ENCODE measurements at regions not wholly inside any gene's neighbourhood (a gene's known extent, or its start where the extent isn't known, plus 50 kb on each side); places are given as distances from the start of the nearest gene placed in this dataset.

DNA sequence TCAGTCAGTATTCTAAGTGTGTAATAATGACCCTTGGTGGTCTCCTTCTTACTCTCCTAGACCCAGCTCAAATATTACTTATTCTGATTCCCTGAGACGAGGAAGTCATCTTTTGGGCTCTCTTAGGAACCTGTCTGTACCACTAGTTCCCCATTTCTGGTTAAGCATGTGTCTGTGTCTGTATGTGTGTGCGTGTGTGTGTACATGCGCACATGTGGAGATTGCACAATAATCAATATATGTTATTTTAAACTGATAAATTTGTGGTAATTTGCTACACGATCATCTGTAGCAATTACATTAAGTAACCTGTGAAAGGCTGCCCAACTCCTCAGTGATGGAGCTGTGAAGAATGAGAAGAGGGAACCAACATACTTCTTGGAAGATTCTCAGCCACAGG, 132.2 kb downstream of the ASCL4 start:
- Mint-ChIP-seq H3K27ac (ENCODE audit: unreplicated experiment) (no peak overlapping the region), H3K36me3 (ENCODE audit: low read depth) (no peaks in the 10 kb centered on the region), H3K9me3 (ENCODE audit: low read depth) (no peaks in the 10 kb centered on the region), H3K4me3 (ENCODE audit: unreplicated experiment) (no peak overlapping the region), H3K27me3 (ENCODE audit: low read depth) (peaks cover 45% of the 10 kb centered on the region), H3K4me1 (ENCODE audit: low read depth) (peaks cover 8% of the 10 kb centered on the region)
- DNase-seq (ENCODE audit: low spot score), result no peak
- TF ChIP-seq, protein P1, sequence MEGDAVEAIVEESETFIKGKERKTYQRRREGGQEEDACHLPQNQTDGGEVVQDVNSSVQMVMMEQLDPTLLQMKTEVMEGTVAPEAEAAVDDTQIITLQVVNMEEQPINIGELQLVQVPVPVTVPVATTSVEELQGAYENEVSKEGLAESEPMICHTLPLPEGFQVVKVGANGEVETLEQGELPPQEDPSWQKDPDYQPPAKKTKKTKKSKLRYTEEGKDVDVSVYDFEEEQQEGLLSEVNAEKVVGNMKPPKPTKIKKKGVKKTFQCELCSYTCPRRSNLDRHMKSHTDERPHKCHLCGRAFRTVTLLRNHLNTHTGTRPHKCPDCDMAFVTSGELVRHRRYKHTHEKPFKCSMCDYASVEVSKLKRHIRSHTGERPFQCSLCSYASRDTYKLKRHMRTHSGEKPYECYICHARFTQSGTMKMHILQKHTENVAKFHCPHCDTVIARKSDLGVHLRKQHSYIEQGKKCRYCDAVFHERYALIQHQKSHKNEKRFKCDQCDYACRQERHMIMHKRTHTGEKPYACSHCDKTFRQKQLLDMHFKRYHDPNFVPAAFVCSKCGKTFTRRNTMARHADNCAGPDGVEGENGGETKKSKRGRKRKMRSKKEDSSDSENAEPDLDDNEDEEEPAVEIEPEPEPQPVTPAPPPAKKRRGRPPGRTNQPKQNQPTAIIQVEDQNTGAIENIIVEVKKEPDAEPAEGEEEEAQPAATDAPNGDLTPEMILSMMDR (IDR thresholded peaks at IDR 0.05), result no peak

DNA sequence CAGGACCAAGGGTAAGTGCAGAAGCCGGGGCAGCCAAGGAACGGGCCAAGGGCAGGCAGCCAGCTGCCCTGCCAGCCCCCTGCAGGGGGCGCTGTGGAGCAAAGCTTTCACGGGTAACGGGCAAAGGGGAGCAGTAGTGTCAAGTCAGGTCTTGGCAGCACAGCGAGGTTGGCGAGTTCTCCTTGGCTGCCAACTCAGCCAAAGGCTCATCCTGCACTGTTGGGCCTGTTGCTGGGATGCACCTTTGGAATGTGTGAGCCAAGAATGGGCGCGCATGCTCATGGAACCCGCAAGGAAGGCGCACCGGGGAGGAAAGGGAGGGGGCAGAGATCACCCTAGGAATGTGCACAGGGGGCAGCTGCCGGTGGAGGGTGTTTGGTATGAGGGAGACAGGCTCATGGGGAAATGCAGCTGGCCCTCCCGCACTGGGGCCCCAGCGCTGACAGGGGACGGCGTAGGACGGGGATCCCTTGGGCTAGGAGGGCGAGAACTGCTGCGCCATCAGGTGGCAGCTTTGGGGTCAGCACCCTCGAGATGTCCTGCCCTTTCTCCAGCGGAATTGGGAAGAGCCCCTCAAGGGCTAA, 138.0 kb downstream of the ASCL4 start:
- Mint-ChIP-seq H3K4me1 (ENCODE audit: low read depth) (peaks cover 3% of the 10 kb centered on the region), H3K27me3 (ENCODE audit: low read depth) (peaks cover 40% of the 10 kb centered on the region), H3K36me3 (ENCODE audit: low read depth) (no peaks in the 10 kb centered on the region), H3K9me3 (ENCODE audit: low read depth) (no peaks in the 10 kb centered on the region), H3K4me3 (ENCODE audit: unreplicated experiment) (no peak overlapping the region), H3K27ac (ENCODE audit: unreplicated experiment) (no peak overlapping the region)
- TF ChIP-seq, protein P1 (IDR thresholded peaks at IDR 0.05), result peak; percentile 69
- DNase-seq (ENCODE audit: low spot score), result no peak

DNA sequence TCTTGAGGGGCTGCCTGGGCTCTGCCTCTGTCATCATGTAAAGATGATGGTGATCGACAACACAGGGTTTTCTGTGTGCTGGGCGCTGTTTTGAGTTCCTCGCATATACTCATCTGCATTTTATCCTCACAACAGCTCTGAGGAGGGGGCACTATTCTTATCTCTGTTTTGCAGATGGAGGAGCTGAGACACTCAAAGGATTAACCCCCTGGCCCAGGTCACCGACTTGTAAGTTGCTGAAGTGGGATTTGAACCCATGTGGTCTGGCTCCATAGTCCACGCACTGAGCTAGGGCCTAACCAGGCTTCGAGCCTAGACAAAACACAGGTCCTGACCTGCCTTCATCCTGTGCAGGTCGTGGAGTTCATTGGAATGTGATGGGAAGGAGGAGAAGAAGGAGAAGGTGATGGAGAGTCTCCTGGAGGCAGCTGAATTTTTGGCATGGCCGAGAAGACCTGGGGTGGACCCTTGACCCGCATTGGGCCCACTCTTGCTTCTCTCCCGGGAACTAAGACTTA, 140.0 kb downstream of the ASCL4 start:
- DNase-seq (ENCODE audit: low spot score), result no peak
- no peak overlapping the region for H3K4me3 Mint-ChIP-seq (ENCODE audit: unreplicated experiment)
- no peak overlapping the region for H3K27ac Mint-ChIP-seq (ENCODE audit: unreplicated experiment)
- TF ChIP-seq, protein P1 (IDR thresholded peaks at IDR 0.05), result no peak
- H3K4me1 Mint-ChIP-seq (ENCODE audit: low read depth), result peaks cover 3% of the 10 kb centered on the region
- H3K36me3 Mint-ChIP-seq (ENCODE audit: low read depth), result no peaks in the 10 kb centered on the region
- H3K9me3 Mint-ChIP-seq (ENCODE audit: low read depth), result no peaks in the 10 kb centered on the region
- peaks cover 42% of the 10 kb centered on the region for H3K27me3 Mint-ChIP-seq (ENCODE audit: low read depth)

DNA sequence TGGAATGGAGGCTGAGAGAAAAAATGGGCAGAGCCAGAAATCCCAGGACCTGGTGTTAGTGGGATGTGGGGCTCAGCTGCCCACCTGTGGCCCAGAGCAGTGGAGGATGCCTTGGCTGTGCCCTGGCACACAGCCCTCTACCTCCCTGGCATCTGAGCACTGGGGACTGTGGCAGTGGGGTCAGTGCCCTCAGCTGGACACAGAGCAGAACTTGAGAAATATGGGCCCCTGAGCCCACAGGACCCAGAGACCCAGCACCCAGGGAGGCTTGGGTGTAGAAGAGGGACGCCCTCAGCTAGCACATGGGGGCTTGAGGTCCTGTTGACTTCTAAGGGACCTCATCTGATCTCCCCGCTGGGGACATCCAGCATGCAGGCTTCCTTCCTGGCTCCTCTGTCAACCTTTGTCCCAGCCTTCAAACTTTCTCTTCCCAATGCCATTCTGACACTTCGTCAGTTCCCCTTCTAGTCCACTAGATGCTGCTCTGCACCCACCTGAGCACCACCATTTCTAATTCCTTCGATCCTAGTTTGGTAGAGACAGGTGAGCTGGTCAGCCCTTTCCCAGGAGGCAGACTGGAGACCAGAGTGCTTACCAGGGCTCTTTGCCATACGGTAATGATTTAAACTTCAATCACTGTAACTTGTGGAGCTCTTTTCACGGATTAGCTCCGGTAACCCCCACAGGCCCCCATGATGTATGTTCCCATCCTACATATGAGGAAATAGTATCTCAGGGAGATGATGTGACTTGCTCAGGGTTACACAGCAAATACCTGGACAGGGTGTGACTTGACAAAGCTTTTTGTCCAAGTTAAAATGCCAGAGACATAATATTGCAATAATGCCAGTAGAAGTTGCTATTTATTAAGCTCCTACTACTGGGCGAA, 143.7 kb downstream of the ASCL4 start:
- TF ChIP-seq, protein P1 (IDR thresholded peaks at IDR 0.05), result peak; percentile 78
- Mint-ChIP-seq H3K27ac (ENCODE audit: unreplicated experiment) (no peak overlapping the region), H3K4me3 (ENCODE audit: unreplicated experiment) (no peak overlapping the region), H3K4me1 (ENCODE audit: low read depth) (no peaks in the 10 kb centered on the region), H3K9me3 (ENCODE audit: low read depth) (no peaks in the 10 kb centered on the region), H3K27me3 (ENCODE audit: low read depth) (peaks cover 37% of the 10 kb centered on the region), H3K36me3 (ENCODE audit: low read depth) (no peaks in the 10 kb centered on the region)
- DNase-seq (ENCODE audit: low spot score), result no peak

DNA sequence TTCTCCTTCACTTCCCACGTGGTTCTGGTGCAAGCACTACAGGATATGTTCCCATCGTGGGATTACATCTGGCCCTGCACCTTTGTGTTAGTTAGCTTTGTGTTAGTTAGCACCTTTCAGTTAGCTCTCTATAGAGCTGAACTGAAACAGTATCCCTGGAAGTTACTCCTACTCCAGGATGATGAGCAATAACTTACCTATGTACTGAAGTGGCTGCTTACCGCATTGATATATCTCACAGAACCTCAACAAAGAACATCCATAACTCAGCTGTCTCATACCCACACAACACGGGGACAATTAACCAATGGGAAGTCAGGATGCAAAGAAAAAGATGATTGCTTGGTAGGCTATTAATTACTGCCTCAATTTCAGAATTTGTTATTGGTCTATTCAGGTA, 146.6 kb downstream of the ASCL4 start:
- TF ChIP-seq, protein P1 (IDR thresholded peaks at IDR 0.05), result no peak
- Mint-ChIP-seq H3K4me3 (ENCODE audit: unreplicated experiment) (no peak overlapping the region), H3K4me1 (ENCODE audit: low read depth) (no peaks in the 10 kb centered on the region), H3K27ac (ENCODE audit: unreplicated experiment) (no peak overlapping the region), H3K9me3 (ENCODE audit: low read depth) (no peaks in the 10 kb centered on the region), H3K36me3 (ENCODE audit: low read depth) (no peaks in the 10 kb centered on the region), H3K27me3 (ENCODE audit: low read depth) (peaks cover 35% of the 10 kb centered on the region)
- no peak for DNase-seq (ENCODE audit: low spot score)

Data from chondrocyte (in vitro differentiated cells).